Transverse colon (tissue), 4 donors: ENCODE measurements at regions not wholly inside any gene's neighbourhood (a gene's known extent, or its start where the extent isn't known, plus 50 kb on each side); places are given as distances from the start of the nearest gene placed in this dataset.

ENCODE experiments used
- DNase-seq: peaks from one replicate; pipeline ENCODE4 v3.0.0-alpha.2; 2019
- H3K27ac ChIP-seq, 4 donors: fragments of 200-600 bp; sonication (generic); 2 replicates each; pipeline ENCODE4 v1.5.1; 2016 to 2018; ENCODE audit warnings: inconsistent platforms in 4 of 4
- H3K27me3 ChIP-seq: fragments of 200-600 bp; sonication (generic); 2 replicates; pipeline ENCODE4 v1.5.1; 2017; ENCODE audit warnings: inconsistent platforms
- H3K36me3 ChIP-seq, 4 donors: fragments of 200-600 bp; sonication (generic); 2 replicates each; pipeline ENCODE4 v1.5.1; 2017 to 2019; ENCODE audit warnings: inconsistent platforms in 4 of 4
- H3K4me1 ChIP-seq, 4 donors: fragments of 200-600 bp; sonication (generic); 2 replicates each; pipeline ENCODE4 v1.5.1; 2017 to 2020; ENCODE audit warnings: inconsistent platforms in 4 of 4
- H3K4me3 ChIP-seq, 4 donors: fragments of 200-600 bp; sonication (generic); 1 replicate in 1 of 4; 2 replicates in 3 of 4; pipeline versions ENCODE4 v1.5.1 to v1.6.1; 2017 to 2019; ENCODE audit warnings: inconsistent platforms in 4 of 4
- H3K9me3 ChIP-seq, 2 donors: fragments of 200-600 bp; sonication (generic); 2 replicates each; pipeline ENCODE4 v1.5.1; 2017 to 2019; ENCODE audit warnings: inconsistent platforms in 2 of 2
- EP300 ChIP-seq: sonication (generic); formaldehyde crosslinking; IDR thresholded peaks from one replicate; pipeline ENCODE4 v1.6.1; 2017; ENCODE audit warnings: antibody characterized with exemption, low read depth
- POLR2A ChIP-seq: fragments of 450-650 bp; IDR thresholded peaks from one replicate; pipeline ENCODE4 v1.6.1; 2016; ENCODE audit warnings: antibody characterized with exemption, mild to moderate bottlenecking, moderate library complexity
- POLR2AphosphoS5 ChIP-seq, 3 donors: sonication (generic); formaldehyde crosslinking; IDR thresholded peaks; one replicate each; pipeline ENCODE4 v1.6.1; 2016; ENCODE audit warnings: antibody characterized with exemption in 3 of 3
- WGBS, 2 donors: methylation state at CpG; one replicate each; pipeline ENCODE4 v1.1.5; 2018; ENCODE audit warnings: low coverage in 1 of 2; 5-methylcytosine and 5-hydroxymethylcytosine counted together
- in situ Hi-C, 4 donors: fragments of 200-750 bp; cut with MboI; loops; one replicate each; pipeline versions ENCODE4 v1.15.0 to v1.15.1; 2017; ENCODE audit warnings: low sequenced_read_pairs in 3 of 4, low pct_ligation_motif_present in 1 of 4, low pct_unique_long_range_greater_than_20kb in 1 of 4
- intact Hi-C: fragments of 100-400 bp; cut with DNase I; formaldehyde crosslinking; loops from one replicate; pipeline ENCODE4 v1.15.1; 2023; ENCODE audit warnings: low total_unique reads
- TF ChIP-seq, protein P1 (sequence below), 5 experiments: fragments of 200-600 bp in 3 of 5; fragments of 450-650 bp in 2 of 5; sonication (generic) in 3 of 5; IDR thresholded peaks; 1 replicate in 2 of 5; 2 replicates in 3 of 5; pipeline ENCODE4 v1.5.1; 2016 to 2017; ENCODE audit warnings: antibody characterized with exemption in 5 of 5, inconsistent platforms in 3 of 5, mild to moderate bottlenecking in 2 of 5, moderate library complexity in 1 of 5

DNA sequence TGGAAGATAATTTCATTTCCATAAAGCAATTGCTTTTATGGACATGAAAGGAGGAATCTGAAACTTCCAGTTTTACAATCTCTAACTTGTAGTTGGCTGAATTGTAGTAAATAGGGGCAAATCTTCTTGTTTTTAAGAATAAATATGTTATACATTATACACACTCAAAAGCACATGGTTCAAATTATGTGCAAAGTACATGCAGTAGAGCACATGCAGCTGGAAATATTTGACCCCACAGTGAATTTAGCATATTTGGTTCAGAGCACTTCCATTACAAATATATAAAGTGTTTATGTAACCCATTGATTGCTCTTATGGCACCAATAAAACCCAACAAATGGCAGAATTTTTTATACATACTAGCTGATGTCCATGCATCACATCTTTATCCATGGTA lies 180.5 kb downstream of the IRS2 start:
- Histone ChIP-seq H3K27me3 (no peaks in the 10 kb centered on the region), H3K36me3 (no peaks in the 10 kb centered on the region), H3K4me3 (no peak overlapping the region), H3K9me3 (no peaks in the 10 kb centered on the region), H3K27ac (no peak overlapping the region), H3K4me1 (no peaks in the 10 kb centered on the region)
- in situ Hi-C loops (loop anchor here in 1 of 4 donors (25.0 kb wide), 1 partner anchor 506 kb away; no protein-coding TSS in a partner anchor), intact Hi-C loops (no loop called here)
- no peak for DNase-seq
- TF ChIP-seq POLR2AphosphoS5 (IDR thresholded peaks at IDR 0.05) (no peak), POLR2A (no peak), EP300 (no peak)
- TF ChIP-seq, protein P1, sequence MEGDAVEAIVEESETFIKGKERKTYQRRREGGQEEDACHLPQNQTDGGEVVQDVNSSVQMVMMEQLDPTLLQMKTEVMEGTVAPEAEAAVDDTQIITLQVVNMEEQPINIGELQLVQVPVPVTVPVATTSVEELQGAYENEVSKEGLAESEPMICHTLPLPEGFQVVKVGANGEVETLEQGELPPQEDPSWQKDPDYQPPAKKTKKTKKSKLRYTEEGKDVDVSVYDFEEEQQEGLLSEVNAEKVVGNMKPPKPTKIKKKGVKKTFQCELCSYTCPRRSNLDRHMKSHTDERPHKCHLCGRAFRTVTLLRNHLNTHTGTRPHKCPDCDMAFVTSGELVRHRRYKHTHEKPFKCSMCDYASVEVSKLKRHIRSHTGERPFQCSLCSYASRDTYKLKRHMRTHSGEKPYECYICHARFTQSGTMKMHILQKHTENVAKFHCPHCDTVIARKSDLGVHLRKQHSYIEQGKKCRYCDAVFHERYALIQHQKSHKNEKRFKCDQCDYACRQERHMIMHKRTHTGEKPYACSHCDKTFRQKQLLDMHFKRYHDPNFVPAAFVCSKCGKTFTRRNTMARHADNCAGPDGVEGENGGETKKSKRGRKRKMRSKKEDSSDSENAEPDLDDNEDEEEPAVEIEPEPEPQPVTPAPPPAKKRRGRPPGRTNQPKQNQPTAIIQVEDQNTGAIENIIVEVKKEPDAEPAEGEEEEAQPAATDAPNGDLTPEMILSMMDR (IDR thresholded peaks at IDR 0.05), result no peak

GRCh38 chr13:109604894-109605293 lies 181.5 kb downstream of the IRS2 start:
- Histone ChIP-seq H3K36me3 (no peaks in the 10 kb centered on the region), H3K27ac (no peak overlapping the region), H3K27me3 (no peaks in the 10 kb centered on the region), H3K9me3 (no peaks in the 10 kb centered on the region), H3K4me3 (no peak overlapping the region), H3K4me1 (no peaks in the 10 kb centered on the region)
- DNase-seq, result no peak
- WGBS, 2 donors, result 89 to 94% methylated on average over 3 to 4 of the region's 4 CpGs
- in situ Hi-C loops, result loop anchor here in 1 of 4 donors (25.0 kb wide), 1 partner anchor 507 kb away; no protein-coding TSS in a partner anchor
- TF ChIP-seq EP300, result no peak
- TF ChIP-seq POLR2A, result no peak
- TF ChIP-seq, protein P1 (IDR thresholded peaks at IDR 0.05), result no peak
- no peak for TF ChIP-seq POLR2AphosphoS5 (IDR thresholded peaks at IDR 0.05)
- intact Hi-C loops, result no loop called here

DNA sequence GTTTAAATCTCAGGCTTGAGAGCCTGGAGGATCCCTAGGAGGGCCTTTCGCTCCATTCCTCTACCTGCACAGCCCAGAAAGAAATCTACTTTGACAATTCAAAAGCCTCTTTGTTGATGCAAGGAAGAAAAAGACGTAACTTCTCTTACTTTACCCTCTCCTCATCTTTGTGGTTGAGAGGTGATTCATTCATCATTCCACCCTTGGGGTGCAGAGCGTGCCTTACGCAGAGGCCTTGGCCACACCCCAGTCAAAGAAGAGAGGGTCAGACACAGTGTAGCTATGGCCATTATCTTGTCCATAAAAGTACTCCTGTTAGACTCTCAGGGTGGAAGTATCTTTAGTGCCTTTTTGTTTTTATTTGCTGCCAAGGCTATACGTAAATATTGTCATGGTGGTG lies 184.0 kb downstream of the IRS2 start:
- Histone ChIP-seq H3K36me3 (no peaks in the 10 kb centered on the region), H3K27ac (no peak overlapping the region), H3K4me3 (no peak overlapping the region), H3K27me3 (no peaks in the 10 kb centered on the region), H3K9me3 (no peaks in the 10 kb centered on the region), H3K4me1 (no peaks in the 10 kb centered on the region)
- no peak for DNase-seq
- intact Hi-C loops (no loop called here), in situ Hi-C loops (loop anchor here in 1 of 4 donors (25.0 kb wide), 1 partner anchor 510 kb away; no protein-coding TSS in a partner anchor)
- 0 to 88% methylated on average over 1 to 5 of the region's 5 CpGs for WGBS, 2 donors
- TF ChIP-seq POLR2AphosphoS5 (IDR thresholded peaks at IDR 0.05) (no peak), POLR2A (no peak), EP300 (no peak)
- TF ChIP-seq, protein P1 (IDR thresholded peaks at IDR 0.05), result no peak

GRCh38 chr13:109599901-109600657 lies 186.3 kb downstream of the IRS2 start:
- H3K36me3 ChIP-seq, result no peaks in the 10 kb centered on the region
- DNase-seq, result no peak
- no peak for TF ChIP-seq EP300
- no peak for TF ChIP-seq POLR2A
- intact Hi-C loops (no loop called here), in situ Hi-C loops (loop anchor here in 1 of 4 donors (25.0 kb wide), 1 partner anchor 512 kb away; no protein-coding TSS in a partner anchor)
- 68 to 79% methylated on average over 11 of the region's 11 CpGs for WGBS, 2 donors
- no peak overlapping the region for H3K27ac ChIP-seq
- H3K4me3 ChIP-seq, result no peak overlapping the region
- H3K27me3 ChIP-seq, result no peaks in the 10 kb centered on the region
- H3K9me3 ChIP-seq, result no peaks in the 10 kb centered on the region
- H3K4me1 ChIP-seq, result no peaks in the 10 kb centered on the region
